ENCODE measurements at regions not wholly inside any gene's neighbourhood (a gene's known extent, or its start where the extent isn't known, plus 50 kb on each side); places are given as distances from the start of the nearest gene placed in this dataset.

- TF ChIP-seq CTCF (IDR thresholded peaks at IDR 0.05; ENCODE audit: insufficient read depth, low read depth, low read length): no peak
- no peak for TF ChIP-seq EZH2 (IDR thresholded peaks at IDR 0.05; ENCODE audit: insufficient read depth, low read length)
Observed at GRCh38 chr20:60664106-60664505, 588.0 kb upstream of the CDH4 start.

Measured in astrocyte (in vitro differentiated cells and primary cell).